ENCODE measurements at regions not wholly inside any gene's neighbourhood (a gene's known extent, or its start where the extent isn't known, plus 50 kb on each side); places are given as distances from the start of the nearest gene placed in this dataset.

DNA sequence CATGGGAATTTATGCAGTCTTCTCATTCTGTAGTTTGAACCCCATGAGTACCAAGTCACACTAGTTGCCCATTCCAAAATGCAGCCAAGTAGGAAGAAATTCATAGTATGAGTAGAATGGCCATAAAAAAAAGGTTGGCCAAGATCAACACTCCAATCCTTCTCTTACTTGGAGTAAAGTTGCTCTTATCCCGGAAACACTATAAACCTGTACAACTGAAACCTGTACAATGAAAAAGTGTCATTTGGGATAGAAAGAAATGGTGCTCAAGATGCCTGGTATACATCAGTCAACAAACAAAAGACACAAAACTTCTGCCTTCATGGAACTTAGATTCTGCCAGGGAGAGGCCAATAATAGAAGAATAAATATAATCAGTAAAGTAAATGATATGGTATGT, 325.0 kb downstream of the NFIB start:
- DNase-seq, result no peak

DNA sequence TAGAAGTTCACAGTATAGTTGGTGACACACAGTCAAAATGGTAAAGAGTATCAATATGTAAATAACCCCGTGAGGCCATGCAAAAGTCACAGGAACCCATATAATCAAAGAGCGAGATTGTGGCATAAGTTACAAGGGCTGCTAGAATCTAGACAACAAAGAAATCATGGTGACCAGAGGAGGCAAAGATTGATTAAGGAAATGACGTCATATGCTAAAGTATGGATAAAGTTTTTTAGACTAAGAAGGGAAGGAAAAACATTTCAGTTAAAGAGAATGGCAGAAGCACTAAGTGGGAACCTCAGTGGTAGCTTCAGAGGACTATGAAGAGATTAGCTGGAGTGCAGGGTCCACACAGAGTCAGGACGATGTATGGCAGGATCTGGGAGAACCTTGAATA, 330.3 kb downstream of the NFIB start:
- DNase-seq, result no peak

- DNase-seq, result no peak
These were observed 334.0 kb downstream of the NFIB start for GRCh38 chr9:13979941-13980318.

DNA sequence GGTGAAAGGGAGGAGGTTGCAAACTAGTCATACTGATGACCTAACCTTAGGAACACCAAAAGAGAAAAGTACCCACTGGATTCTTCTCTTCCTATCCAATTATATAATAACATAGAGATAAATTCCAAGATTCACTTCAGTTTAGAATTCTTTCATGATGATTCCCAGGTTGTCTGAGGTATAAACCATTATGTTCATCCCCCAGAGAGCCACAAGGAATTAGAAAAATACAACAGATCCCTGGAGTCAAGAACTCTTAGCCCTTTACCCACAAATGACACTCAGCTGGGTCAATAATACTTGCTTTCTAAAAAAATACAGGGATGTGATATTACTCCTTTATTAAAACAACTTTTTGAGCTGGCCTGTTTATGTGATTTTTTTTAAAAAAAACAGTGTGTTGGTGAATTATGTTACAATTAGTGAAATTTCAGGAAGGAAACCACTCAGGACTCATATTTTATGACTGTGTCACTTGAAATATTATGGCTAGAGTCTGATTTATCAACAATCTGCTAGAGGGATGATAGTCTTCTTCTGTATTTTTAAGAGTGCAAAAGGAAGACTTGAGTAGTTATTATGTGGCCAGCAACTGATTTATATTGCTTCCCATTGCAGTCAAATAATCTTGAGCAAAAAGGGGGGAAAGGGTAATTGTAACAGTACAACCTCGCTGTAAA, 338.2 kb downstream of the NFIB start:
- no peak for DNase-seq

DNA sequence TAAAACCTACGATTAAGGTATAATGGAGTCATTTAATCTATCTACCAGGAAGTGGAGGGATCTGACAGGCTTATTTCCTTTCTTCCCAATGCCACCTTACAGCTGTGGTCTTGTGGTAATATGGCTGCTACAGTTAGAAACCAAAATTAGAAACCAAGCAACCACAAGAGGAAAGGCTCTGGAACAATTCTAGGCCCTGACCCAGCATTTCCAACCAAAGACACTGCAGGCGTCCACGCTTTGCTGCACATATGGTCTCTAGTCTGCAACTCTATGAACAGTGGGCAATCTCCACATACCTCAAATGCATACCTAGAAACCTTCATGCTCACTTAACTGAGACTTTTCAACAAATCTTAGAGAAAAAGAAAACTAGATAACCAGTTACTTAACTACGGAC, 339.1 kb downstream of the NFIB start:
- DNase-seq, result no peak

GRCh38 chr9:13971966-13972655, 341.8 kb downstream of the NFIB start:
- no peak for DNase-seq

GRCh38 chr9:13971415-13971814, 342.5 kb downstream of the NFIB start:
- no peak for DNase-seq

GRCh38 chr9:13970426-13970825, 343.5 kb downstream of the NFIB start:
- no peak for DNase-seq

GRCh38 chr9:13970018-13970417, 343.9 kb downstream of the NFIB start:
- DNase-seq, result no peak

DNA sequence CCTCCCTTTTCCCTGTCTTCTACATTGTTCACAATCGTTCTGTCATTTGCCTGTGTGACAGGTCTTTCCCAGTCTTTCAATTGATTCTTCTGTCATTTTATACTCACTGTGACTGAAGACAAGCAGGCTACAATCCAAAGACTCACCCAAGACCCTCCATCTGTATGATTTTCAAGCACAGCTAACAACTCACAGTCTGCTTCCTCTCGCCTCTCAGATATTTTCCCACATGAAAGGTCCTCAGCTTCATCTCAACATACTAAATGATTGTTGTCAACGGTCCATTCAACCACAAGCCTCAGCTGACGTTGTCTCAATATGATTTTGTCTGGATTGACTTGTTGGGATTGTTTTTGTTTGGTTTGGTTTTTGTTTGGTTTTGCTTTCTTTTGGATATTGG, 346.5 kb downstream of the NFIB start:
- DNase-seq, result no peak

GRCh38 chr9:13967011-13967410, 346.9 kb downstream of the NFIB start:
- no peak for DNase-seq

- DNase-seq, result no peak
These were observed 350.8 kb downstream of the NFIB start for GRCh38 chr9:13963005-13963653.

- no peak for DNase-seq
These were observed 351.9 kb downstream of the NFIB start for GRCh38 chr9:13962006-13962405.

DNA sequence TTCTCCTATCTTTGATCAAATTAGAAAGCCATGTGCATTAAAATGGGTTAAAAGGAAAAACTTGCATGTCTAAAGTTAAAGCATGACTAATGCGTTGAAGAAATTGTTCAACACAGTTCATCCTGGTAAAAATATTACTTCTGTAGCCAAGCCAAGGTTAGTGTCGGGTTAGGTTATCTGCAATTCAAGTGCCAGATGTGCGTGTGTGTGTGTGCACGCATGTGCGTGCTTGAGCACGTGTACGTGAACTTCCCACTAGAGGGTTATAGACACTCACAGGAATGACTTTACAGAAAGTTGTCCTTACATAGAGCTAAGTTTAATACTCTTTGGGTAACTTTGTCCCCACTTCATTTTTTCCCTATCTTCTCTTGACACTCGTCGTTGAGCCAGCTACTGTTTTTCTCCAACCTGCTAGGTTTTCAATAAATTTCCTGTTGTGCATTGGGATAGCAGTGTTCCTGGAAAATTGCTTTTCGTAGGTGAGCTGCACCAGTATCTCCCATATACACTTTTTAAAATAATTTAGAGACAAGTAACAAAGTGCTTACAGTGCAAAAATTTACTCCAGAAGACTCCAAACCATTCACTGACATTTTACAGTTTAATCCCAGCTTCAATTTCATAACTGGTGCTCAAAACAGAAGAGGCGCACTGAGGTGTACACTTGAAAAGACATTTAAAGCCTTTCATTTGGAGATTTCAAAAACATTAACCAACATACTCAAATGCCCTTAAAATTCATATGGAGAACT, 353.8 kb downstream of the NFIB start:
- DNase-seq, result no peak

DNA sequence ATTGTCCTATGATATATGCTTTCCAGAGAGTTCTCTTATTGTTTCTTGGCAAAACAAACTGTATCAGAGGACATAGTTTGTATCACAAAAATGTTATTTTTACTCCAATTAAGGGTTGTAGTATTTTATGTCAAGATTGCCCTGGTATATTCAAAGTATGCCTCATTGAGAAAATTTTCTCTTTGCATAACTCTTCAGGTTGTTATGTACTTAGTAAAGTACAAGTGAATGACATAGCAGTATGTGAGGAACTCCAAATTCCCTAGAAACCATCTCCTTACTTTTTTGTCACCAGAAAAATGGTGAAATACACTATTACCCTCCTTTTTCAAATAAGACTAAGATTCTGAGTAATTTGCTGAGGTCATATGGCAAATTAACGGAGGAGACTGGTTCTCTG, 355.3 kb downstream of the NFIB start:
- DNase-seq, result no peak

GRCh38 chr9:13957089-13957488, 356.9 kb downstream of the NFIB start:
- DNase-seq, result no peak

DNA sequence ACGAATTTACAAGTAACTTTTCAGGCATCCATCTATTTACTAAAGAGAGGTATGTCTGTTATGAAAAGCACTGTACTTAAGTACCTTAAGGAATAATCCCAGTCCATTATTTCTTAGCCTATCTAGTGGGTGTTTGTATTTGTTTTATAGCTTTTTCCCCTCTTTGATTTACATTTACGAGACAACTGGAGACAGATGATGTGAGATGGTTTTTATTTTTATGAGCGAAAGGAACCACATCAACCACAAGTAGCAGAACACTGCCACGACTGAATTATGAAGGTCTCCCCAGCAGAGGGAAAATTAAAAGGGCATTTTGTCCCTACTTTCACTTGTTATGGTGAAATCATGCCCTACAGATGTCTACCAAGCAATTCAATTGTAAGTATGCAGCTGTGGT, 357.8 kb downstream of the NFIB start:
- DNase-seq, result no peak

- DNase-seq, result no peak
These were observed 361.0 kb downstream of the NFIB start for GRCh38 chr9:13952906-13953305.

GRCh38 chr9:13948037-13948436, 365.9 kb downstream of the NFIB start:
- DNase-seq, result no peak

DNA sequence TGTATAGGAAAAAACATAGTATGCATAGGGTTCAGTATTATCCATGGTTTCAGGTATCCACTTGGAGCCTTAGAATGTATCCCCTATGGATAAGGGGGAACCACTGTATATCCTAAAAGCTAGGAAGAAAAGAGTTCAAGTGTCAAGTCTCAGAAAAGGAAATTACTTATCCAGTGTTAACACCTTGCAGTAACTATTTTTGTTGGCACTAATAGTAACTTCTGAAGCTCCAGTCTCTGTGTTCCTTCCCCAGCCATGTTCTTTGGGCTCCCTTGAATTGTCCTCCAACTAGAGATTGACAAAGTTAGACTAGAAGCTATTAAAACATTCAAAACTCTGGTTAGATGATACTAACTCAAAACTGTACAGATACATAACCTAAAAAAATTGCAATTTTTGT, 370.8 kb downstream of the NFIB start:
- no peak for DNase-seq

GRCh38 chr9:13942695-13943094, 371.2 kb downstream of the NFIB start:
- no peak for DNase-seq

DNA sequence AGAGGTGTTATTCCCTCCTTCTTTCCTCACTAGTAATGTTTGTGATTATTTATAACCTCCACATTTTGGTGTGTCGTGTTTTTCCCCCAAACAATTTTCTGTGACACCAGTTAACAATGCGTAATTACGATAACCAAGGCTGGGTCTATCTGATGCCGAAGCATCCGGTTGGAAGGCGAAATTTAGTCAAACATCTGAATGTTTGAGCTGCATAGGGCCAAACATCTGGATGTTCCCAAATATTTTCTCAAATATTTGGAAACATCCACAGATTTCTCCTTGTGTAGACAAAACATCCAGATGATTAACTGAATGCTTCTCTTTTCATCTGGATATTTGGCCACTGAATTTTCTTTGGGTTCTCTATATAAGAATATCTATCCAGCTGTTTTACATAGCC, 371.7 kb downstream of the NFIB start:
- no peak for DNase-seq

DNA sequence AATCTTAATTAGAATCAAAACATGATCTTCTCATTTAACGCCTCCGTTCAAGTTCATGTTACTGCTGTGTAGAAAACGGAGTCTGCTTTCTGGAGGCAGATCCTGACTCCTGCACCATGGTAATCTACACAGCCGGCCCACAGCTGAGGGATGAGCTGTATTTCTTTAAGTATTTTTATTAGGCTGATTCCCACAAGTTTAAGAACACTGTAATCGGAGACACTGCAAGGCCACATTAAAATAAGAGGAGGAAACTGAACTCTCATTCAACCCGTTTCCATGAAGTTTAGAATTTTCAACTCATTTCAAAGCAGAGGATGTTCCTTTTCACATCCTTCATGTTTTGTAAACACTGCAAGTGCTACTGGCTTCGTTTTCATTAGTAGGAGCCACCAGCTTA, 372.2 kb downstream of the NFIB start:
- no peak for DNase-seq
